Natural killer cell (primary cell): ENCODE measurements at regions not wholly inside any gene's neighbourhood (a gene's known extent, or its start where the extent isn't known, plus 50 kb on each side); places are given as distances from the start of the nearest gene placed in this dataset.

Experiments
- ATAC-seq, 3 donors: fragments of 150-1000 bp in 2 of 3; fragments of 200-7000 bp in 1 of 3; cut with Tn5 transposase; 1 replicate in 1 of 3; 2 replicates in 2 of 3; pipeline ENCODE4 v1.10.0; 2021; ENCODE audit warnings: mild to moderate bottlenecking in 2 of 3, moderate library complexity in 2 of 3
- DNase-seq, 2 donors: peaks; one replicate each; pipeline versions ENCODE4 v3.0.0 to v3.0.0-alpha.2; 2013 to 2021; ENCODE audit warnings: mixed read lengths in 1 of 2
- H3K27ac ChIP-seq: one replicate; pipeline ENCODE4 v1.5.1; 2013; ENCODE audit warnings: mild to moderate bottlenecking, low read length
- H3K27me3 ChIP-seq: one replicate; pipeline ENCODE4 v1.6.1; 2013; ENCODE audit warnings: low read length; ENCODE audit not compliant: control insufficient read depth, insufficient read depth
- H3K36me3 ChIP-seq: one replicate; pipeline ENCODE4 v1.6.1; 2013; ENCODE audit warnings: low read length; ENCODE audit not compliant: control insufficient read depth, insufficient read depth
- H3K4me1 ChIP-seq: one replicate; pipeline ENCODE4 v1.6.1; 2013; ENCODE audit warnings: low read length; ENCODE audit not compliant: control insufficient read depth, insufficient read depth
- H3K4me3 ChIP-seq: one replicate; pipeline ENCODE4 v1.5.1; 2013; ENCODE audit warnings: low read length
- H3K9me3 ChIP-seq: one replicate; pipeline ENCODE4 v1.6.1; 2013; ENCODE audit warnings: low read length; ENCODE audit not compliant: control insufficient read depth, insufficient read depth
- H3K27ac Mint-ChIP-seq, 2 donors: one replicate each; pipeline ENCODE4 v1.8.0; 2022; ENCODE audit warnings: mild to moderate bottlenecking in 2 of 2, mixed read lengths in 2 of 2, moderate library complexity in 1 of 2
- H3K27me3 Mint-ChIP-seq, 2 donors: one replicate each; pipeline ENCODE4 v1.8.0; 2022; ENCODE audit warnings: low read depth in 2 of 2, mixed read lengths in 2 of 2
- H3K36me3 Mint-ChIP-seq: one replicate; pipeline ENCODE4 v1.8.0; 2022; ENCODE audit warnings: mixed read lengths
- H3K4me1 Mint-ChIP-seq, 2 donors: one replicate each; pipeline ENCODE4 v1.8.0; 2022; ENCODE audit warnings: mixed read lengths in 2 of 2
- H3K4me3 Mint-ChIP-seq: one replicate; pipeline ENCODE4 v1.8.0; 2022; ENCODE audit warnings: mild to moderate bottlenecking, moderate library complexity, mixed read lengths
- H3K9me3 Mint-ChIP-seq, 2 donors: one replicate each; pipeline ENCODE4 v1.8.0; 2022; ENCODE audit warnings: mixed read lengths in 2 of 2
- WGBS: methylation state at CpG from one replicate; pipeline ENCODE4 v1.1.7; 2013; ENCODE audit warnings: missing lambda C conversion rate; ENCODE audit not compliant: insufficient coverage; 5-methylcytosine and 5-hydroxymethylcytosine counted together
- intact Hi-C: fragments of 100-400 bp; cut with micrococcal nuclease; formaldehyde crosslinking; loops from one replicate; pipeline ENCODE4 v1.14.2; 2022
- TF ChIP-seq, protein P1 (sequence below): fragments of 200-600 bp; IDR thresholded peaks from one replicate; pipeline ENCODE4 v1.8.0; 2022; ENCODE audit warnings: antibody characterized with exemption

GRCh38 chr17:77420804-77421629, 280.2 kb downstream of the SEC14L1 start:
- H3K27ac ChIP-seq = peak overlapping the region; percentile 5
- peaks cover 30 to 45% of the 10 kb centered on the region in 2 donors for H3K4me1 Mint-ChIP-seq

GRCh38 chr17:77421630-77421972, 280.8 kb downstream of the SEC14L1 start:
- Histone ChIP-seq H3K4me1 (peaks cover 74% of the 10 kb centered on the region), H3K9me3 (no peaks in the 10 kb centered on the region), H3K27me3 (no peaks in the 10 kb centered on the region), H3K27ac (peak overlapping the region; percentile 5), H3K4me3 (no peak overlapping the region), H3K36me3 (peaks cover 13% of the 10 kb centered on the region)
- no peak for ATAC-seq
- WGBS = 57% methylated on average over 13 of the region's 13 CpGs
- TF ChIP-seq, protein P1, sequence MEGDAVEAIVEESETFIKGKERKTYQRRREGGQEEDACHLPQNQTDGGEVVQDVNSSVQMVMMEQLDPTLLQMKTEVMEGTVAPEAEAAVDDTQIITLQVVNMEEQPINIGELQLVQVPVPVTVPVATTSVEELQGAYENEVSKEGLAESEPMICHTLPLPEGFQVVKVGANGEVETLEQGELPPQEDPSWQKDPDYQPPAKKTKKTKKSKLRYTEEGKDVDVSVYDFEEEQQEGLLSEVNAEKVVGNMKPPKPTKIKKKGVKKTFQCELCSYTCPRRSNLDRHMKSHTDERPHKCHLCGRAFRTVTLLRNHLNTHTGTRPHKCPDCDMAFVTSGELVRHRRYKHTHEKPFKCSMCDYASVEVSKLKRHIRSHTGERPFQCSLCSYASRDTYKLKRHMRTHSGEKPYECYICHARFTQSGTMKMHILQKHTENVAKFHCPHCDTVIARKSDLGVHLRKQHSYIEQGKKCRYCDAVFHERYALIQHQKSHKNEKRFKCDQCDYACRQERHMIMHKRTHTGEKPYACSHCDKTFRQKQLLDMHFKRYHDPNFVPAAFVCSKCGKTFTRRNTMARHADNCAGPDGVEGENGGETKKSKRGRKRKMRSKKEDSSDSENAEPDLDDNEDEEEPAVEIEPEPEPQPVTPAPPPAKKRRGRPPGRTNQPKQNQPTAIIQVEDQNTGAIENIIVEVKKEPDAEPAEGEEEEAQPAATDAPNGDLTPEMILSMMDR = no peak
- intact Hi-C loops = no loop called here
- DNase-seq = peak in 1 of 2 donors; percentile 51
- Mint-ChIP-seq H3K9me3 (no peaks in the 10 kb centered on the region), H3K27ac (peak overlapping the region in 1 of 2 donors; percentile 65), H3K4me1 (peaks cover 33 to 48% of the 10 kb centered on the region in 2 donors), H3K27me3 (no peaks in the 10 kb centered on the region), H3K4me3 (peak overlapping the region; percentile 58), H3K36me3 (no peaks in the 10 kb centered on the region)

More at GRCh38 chr17:77420804-77421629, 280.2 kb downstream of the SEC14L1 start:
- ATAC-seq = peak; percentile 25 to 61 (median 53)
- H3K27me3 Mint-ChIP-seq = no peaks in the 10 kb centered on the region
- H3K9me3 Mint-ChIP-seq = no peaks in the 10 kb centered on the region
- no peak overlapping the region for H3K4me3 ChIP-seq
- TF ChIP-seq, protein P1 = no peak
- peaks cover 74% of the 10 kb centered on the region for H3K4me1 ChIP-seq
- H3K27me3 ChIP-seq = no peaks in the 10 kb centered on the region
- peaks cover 13% of the 10 kb centered on the region for H3K36me3 ChIP-seq
- DNase-seq = peak in 1 of 2 donors; percentile 80
- peak overlapping the region; percentile 58 for H3K4me3 Mint-ChIP-seq
- 15% methylated on average over 18 of the region's 19 CpGs for WGBS
- no peaks in the 10 kb centered on the region for H3K9me3 ChIP-seq
- intact Hi-C loops = no loop called here
- H3K36me3 Mint-ChIP-seq = no peaks in the 10 kb centered on the region
- H3K27ac Mint-ChIP-seq = peak overlapping the region; percentile 38 to 65

GRCh38 chr17:77422104-77422747, 281.5 kb downstream of the SEC14L1 start:
- intact Hi-C loops = no loop called here
- peaks cover 76% of the 10 kb centered on the region for H3K4me1 ChIP-seq
- 89% methylated on average over 18 of the region's 18 CpGs for WGBS
- no peak for ATAC-seq
- no peaks in the 10 kb centered on the region for H3K27me3 ChIP-seq
- TF ChIP-seq, protein P1 = no peak
- Mint-ChIP-seq H3K36me3 (no peaks in the 10 kb centered on the region), H3K9me3 (no peaks in the 10 kb centered on the region), H3K27me3 (no peaks in the 10 kb centered on the region), H3K4me3 (no peak overlapping the region), H3K4me1 (peaks cover 36 to 50% of the 10 kb centered on the region in 2 donors), H3K27ac (no peak overlapping the region)
- H3K9me3 ChIP-seq = no peaks in the 10 kb centered on the region
- H3K27ac ChIP-seq = no peak overlapping the region
- H3K36me3 ChIP-seq = peaks cover 11% of the 10 kb centered on the region
- H3K4me3 ChIP-seq = no peak overlapping the region
- DNase-seq = no peak
